DMS 273 (cell line): ENCODE measurements at regions not wholly inside any gene's neighbourhood (a gene's known extent, or its start where the extent isn't known, plus 50 kb on each side); places are given as distances from the start of the nearest gene placed in this dataset.
"Not testable (repeated sequence)": the region's sequence is repeated elsewhere in the genome, so short reads cannot be mapped to it uniquely, and the experiment has no call there.

Experiments
- DNase-seq: peaks from one replicate; lab custom pipeline; 2025; ENCODE audit not compliant: unreplicated experiment; lab: John Stamatoyannopoulos, UW

DNA sequence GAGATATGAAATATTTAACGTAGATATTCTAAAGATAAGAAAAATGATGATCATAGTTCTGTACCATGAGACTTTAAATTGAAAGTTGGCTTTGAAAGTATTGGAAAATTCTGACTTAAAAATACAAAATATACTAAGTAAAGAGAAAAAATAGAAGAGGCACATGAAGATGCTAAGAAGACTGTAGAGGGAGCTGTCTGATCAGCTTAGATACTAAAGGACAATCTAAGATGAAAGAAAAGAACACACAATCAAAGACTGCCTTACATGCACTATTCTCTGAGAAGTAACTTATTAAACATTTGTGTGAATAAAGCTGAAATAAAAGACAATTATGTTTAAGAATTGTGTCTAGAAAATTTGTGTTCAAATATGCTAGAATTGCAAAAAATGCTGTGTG lies 55.1 kb downstream of the RBMXL2 start:
- DNase-seq: peak; percentile 1

GRCh38 chr11:7150104-7150503 lies 61.3 kb downstream of the RBMXL2 start:
- DNase-seq: not testable (repeated sequence)

DNA sequence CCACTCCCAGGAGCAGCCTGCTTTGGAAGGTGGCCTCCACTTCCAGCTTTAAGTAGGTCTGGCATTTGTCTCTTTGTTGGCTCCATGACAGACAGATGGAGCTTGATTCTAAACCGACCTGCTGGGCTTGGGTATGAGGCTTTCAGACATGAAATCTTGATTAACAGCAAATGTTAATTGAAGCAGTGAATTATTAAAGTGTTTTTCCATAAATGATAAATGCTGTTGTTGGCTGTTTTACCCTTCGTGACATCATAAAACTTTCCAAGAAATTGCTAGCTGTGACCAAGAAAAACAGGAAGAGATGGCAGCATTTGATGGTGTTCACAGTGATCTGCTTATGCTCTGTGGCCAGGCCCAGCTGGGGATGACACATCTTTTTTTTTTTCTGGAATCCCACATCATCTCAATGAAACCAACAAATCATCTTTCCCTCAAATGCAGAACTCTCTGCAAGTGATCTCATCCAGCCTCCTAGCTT lies 66.1 kb downstream of the RBMXL2 start:
- DNase-seq: no peak

DNA sequence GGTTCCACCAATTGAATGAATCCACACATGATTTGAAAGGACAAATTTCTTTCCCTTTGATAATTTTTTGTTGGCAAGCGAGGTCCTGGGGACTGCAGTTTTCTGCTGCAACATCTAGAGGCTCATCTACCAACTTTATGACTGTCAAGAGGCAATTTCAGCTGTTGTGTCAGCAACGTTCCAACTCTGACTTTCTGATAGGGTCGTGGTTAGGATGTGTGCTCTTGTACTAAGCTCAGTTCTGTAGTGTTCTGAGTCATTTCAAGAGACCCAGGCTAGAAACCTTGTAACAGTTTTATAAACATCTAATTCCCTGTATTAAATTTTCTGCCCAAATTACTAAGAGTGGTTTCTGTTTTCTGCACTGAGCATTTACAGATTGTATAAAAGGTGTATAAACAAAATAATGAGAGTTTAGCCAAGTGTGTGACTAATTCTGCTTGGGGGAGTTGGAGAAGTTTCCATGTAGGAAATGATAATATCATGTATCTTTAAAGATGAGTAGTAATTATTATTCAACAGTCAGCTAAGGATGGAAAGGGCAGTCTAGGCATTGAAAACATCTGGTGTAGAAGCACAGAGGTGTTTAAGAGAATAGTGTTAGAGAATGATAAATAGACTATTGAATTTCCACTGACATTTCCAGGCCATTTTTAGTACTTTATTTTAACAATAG lies 72.2 kb downstream of the RBMXL2 start:
- no peak for DNase-seq

GRCh38 chr11:7165911-7166310 lies 77.1 kb downstream of the RBMXL2 start:
- no peak for DNase-seq

DNA sequence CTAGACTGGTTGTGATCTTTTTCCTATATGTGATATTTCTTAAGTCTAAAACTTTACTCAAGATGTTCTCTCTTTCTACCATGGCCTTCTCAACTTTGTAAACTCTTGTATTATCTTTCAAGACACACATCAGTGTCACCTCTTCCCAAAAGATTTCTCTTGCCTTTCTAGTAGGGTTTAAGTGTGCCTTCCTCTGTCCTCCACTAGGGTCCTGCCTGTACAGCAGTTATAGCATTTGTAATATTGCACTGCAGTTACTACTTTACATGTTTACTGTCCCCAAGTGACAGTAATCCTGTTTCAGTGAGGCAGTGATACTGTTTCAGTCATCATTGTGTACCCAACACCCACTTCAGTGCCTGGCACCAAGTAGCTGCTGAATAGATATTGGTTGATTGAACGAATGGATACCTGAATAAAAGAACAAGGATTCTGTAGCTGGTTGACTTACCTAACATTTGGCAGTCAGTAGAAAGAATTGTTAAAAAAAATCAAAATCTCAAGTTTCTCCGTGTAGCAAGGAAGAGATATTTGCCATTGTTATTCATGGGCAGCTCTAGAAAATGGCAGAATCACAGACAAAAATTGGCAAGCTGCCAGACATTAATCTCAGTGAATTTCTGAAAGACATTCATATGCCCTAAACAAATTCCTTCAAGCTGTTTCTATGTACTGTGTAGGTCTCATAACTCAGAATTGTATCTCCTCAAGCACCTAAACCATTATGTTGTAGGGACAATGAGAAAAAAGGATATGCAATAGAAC lies 79.4 kb downstream of the RBMXL2 start:
- no peak for DNase-seq

- no peak for DNase-seq
These were observed 79.9 kb downstream of the RBMXL2 start for GRCh38 chr11:7168741-7168990.

DNA sequence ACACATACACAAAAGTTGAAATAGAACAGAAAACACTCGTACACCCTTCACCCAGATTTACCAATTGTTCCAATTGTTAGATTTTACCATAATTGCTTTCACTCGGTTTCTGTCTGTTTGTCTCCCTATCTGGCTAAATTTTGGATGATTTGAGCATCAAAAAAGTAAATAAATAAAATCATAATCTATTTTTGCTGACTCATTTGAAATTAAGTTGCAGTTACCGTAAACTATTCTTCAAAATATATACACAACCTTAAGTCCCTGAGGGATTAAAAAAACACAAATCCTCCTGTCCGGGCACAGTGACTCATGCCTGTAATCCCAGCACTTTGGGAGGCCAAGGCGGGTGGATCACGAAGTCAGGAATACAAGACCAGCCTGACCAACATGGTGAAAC lies 81.3 kb upstream of the SYT9 start:
- DNase-seq: no peak

DNA sequence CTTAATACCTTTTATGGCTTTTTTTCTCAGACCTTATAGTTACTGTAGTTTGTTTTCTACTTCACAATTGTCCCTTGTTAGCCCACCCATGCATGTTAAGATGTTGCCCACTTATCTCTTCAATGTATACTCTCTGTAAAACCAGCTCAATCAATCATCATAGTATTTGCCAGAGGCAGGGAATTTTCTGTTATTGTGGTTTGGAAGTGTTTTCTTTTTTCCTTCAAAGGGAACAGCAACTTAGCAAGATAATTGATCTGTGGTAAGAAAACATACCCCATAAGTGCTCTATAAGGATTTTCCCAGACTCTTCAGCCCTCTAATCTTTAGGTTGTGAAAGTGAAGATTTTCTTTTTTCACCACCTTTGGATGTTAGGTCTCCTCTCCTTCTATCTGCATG lies 76.7 kb upstream of the SYT9 start:
- no peak for DNase-seq

GRCh38 chr11:7186190-7186589 lies 65.5 kb upstream of the SYT9 start:
- no peak for DNase-seq

DNA sequence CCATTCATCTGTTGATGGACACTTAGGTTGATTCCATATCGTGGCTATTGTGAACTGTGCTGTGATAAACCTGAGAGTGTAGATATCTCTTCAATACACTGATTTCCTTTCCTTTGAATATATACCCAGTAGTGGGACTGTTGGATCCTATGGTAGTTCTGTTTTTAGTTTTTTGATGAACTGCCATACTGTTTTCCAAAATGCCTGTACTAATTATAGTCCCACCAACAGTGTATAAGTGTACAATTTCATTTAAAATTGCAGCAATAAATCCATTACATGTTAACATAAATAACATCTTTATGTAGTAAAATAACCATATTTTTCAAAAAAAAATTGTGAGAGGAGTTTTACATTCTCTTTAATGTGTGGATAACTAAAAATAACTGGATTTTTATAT lies 65.0 kb upstream of the SYT9 start:
- no peak for DNase-seq

DNA sequence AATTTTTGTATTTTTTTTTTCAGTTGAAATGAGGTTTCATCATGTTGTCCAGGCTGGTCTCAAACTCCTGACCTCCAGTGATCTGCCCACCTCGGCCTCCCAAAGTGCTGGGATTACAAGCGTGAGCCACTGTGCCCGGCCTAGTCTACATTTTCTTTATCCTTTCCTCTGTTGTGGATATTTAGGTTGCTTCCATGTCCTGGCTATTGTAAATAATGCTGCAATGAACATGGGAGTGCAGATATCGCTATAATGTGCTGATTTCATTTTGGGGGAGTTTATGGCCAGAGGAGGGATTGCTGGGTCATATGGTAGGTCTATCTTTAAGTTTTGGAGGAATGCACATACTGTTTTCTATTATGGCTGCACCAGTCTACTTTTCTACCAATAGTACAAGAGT lies 58.9 kb upstream of the SYT9 start:
- DNase-seq: not testable (repeated sequence)

DNA sequence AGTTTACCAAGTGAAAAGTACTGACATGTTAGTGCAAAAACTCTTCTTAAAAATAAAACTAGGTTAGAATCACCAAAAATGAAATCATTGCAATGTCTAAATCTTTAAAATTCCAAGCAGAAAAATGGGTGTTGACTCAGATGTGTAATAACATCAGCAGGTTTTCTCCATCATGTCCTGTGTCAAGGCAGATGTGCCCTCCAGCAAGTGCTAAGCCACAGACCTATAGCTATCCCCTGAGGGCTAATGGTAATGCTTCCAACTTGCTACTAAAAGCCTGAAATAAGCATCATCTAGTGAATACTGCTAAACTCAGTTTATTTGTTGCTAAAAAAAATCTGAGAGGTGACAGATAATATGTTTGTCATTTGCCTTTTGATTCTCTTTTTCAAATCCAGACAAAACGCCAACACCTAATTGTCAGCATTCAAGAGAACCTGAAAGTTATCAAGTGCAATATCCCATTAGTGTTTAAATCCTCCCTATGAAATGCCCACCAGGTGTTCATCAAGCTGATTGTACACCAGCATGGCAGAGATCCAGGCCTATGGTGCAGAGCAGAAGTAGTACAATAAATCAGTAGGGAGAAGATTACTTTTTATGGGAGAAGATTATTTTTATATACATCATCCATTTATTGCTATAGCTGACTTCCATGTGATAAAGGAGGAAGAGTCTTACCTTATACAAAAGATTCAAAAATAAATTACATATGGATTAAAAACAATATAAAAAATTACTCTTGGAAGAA lies 55.1 kb upstream of the SYT9 start:
- DNase-seq: no peak

- DNase-seq: no peak
These were observed 54.2 kb upstream of the SYT9 start for GRCh38 chr11:7197469-7197868.
